A673 (cell line): ENCODE measurements at regions not wholly inside any gene's neighbourhood (a gene's known extent, or its start where the extent isn't known, plus 50 kb on each side); places are given as distances from the start of the nearest gene placed in this dataset.

ENCODE experiments used
- BruUV-seq: library from RNA; stranded (reverse); fragments of 400-500 nt; replicated peaks from 2 replicates; lab custom pipeline; 2021; lab: Mats Ljungman, UMichigan
- CTCF ChIA-PET: fragments of 300-600 bp; sonication (Branson Sonifier 250); formaldehyde crosslinking; loops from one replicate; lab custom pipeline; 2022; ENCODE audit warnings: antibody characterized with exemption; lab: Charles Lee
- POLR2A ChIA-PET: fragments of 300-600 bp; sonication (Branson Sonifier 250); formaldehyde crosslinking; loops from one replicate; lab custom pipeline; 2022; ENCODE audit warnings: antibody characterized with exemption; ENCODE audit not compliant: low non-redundant PET; lab: Charles Lee
- DNase-seq: peaks from one replicate; pipeline ENCODE4 v3.0.0-alpha.2; 2015; ENCODE audit warnings: low spot score
- H3K27ac ChIP-seq: fragments of 200-600 bp; sonication (generic); 2 replicates; pipeline ENCODE4 v1.5.1; 2016; ENCODE audit warnings: mixed run types, low read depth, mild to moderate bottlenecking, mixed read lengths, antibody characterized with exemption, low read length; ENCODE audit not compliant: poor library complexity, severe bottlenecking
- H3K27me3 ChIP-seq: fragments of 200-600 bp; sonication (generic); replicated peaks from 2 replicates; pipeline ENCODE4 v1.6.1; 2017; ENCODE audit warnings: mixed run types, low read depth, mild to moderate bottlenecking, mixed read lengths, antibody characterized with exemption, low read length; ENCODE audit not compliant: insufficient read depth, poor library complexity
- H3K36me3 ChIP-seq: fragments of 200-600 bp; sonication (generic); 2 replicates; pipeline ENCODE4 v1.6.1; 2016; ENCODE audit warnings: mixed run types, mild to moderate bottlenecking, mixed read lengths, antibody characterized with exemption, low read length; ENCODE audit not compliant: insufficient read depth, poor library complexity, severe bottlenecking
- H3K4me1 ChIP-seq: fragments of 200-600 bp; sonication (generic); 2 replicates; pipeline ENCODE4 v1.6.1; 2017; ENCODE audit warnings: mixed run types, mild to moderate bottlenecking, mixed read lengths, antibody characterized with exemption, low read length; ENCODE audit not compliant: insufficient read depth, poor library complexity, severe bottlenecking
- H3K4me3 ChIP-seq: fragments of 200-600 bp; sonication (generic); 2 replicates; pipeline ENCODE4 v1.5.1; 2016; ENCODE audit warnings: low read depth, mixed run types, mild to moderate bottlenecking, mixed read lengths, low read length; ENCODE audit not compliant: poor library complexity, severe bottlenecking
- H3K9me3 ChIP-seq: fragments of 200-600 bp; sonication (generic); 2 replicates; pipeline ENCODE4 v1.6.1; 2016; ENCODE audit warnings: mixed run types, low read depth, mild to moderate bottlenecking, mixed read lengths, antibody characterized with exemption, low read length; ENCODE audit not compliant: poor library complexity, severe bottlenecking
- EZH2 ChIP-seq: fragments of 200-600 bp; sonication (generic); IDR thresholded peaks from 2 replicates; pipeline ENCODE4 v1.6.1; 2017; ENCODE audit warnings: borderline replicate concordance, low read depth, mild to moderate bottlenecking, mixed read lengths, antibody characterized with exemption, low read length; ENCODE audit not compliant: poor library complexity, severe bottlenecking
- intact Hi-C: fragments of 100-400 bp; cut with micrococcal nuclease; formaldehyde crosslinking; loops from one replicate; pipeline ENCODE4 v1.10.0; 2022; ENCODE audit not compliant: unreplicated experiment
- TF ChIP-seq, protein P1 (sequence below): fragments of 300-800, 200-600 bp; sonication (generic); conservative IDR thresholded peaks from 2 replicates; pipeline ENCODE4 v1.5.1; 2017; ENCODE audit warnings: low read depth, mild to moderate bottlenecking, antibody characterized with exemption, low read length, moderate library complexity, mixed read lengths

DNA sequence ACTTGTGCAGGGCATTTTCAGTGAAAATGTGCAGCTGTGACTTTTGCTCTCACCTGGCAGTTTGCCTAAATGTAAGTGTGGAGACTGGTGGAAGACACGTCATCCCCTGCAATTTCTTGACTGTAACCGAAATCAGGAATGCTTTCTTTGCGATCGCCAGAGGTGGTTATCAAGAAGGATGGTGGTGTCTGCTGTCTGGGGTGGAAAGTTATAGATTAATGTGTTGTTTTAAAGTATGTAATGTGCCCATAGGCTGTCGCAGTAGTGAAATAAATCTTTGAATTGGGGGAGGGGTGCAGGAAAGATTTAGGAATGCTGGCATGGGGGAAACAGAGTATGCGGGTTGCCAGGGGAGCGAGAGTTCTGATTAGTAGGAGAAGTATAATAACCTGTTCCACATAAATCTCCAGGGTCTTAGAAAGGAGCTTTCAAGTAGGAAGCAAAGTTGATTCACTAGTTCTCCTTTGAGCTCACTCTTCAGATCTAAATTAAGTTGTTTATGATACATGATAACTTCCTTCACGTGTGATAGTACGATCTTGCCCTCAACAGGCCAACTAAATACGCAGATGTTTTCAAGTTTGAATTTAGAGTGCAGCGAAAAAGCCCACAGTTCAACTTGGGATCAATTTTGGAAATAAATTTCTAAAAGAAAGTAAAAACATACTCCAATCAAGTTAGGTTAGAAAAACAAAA is 1520.0 kb upstream of the SLC10A2 start:
- Histone ChIP-seq H3K4me3 (no peak overlapping the region), H3K9me3 (no peaks in the 10 kb centered on the region), H3K4me1 (no peaks in the 10 kb centered on the region), H3K27ac (no peak overlapping the region), H3K36me3 (no peaks in the 10 kb centered on the region), H3K27me3 (no peaks in the 10 kb centered on the region)
- ChIA-PET POLR2A (no interaction called here), CTCF (no interaction called here)
- no TSS peak for BruUV-seq
- no peak for DNase-seq
- intact Hi-C loops: no loop called here
- TF ChIP-seq, protein P1, sequence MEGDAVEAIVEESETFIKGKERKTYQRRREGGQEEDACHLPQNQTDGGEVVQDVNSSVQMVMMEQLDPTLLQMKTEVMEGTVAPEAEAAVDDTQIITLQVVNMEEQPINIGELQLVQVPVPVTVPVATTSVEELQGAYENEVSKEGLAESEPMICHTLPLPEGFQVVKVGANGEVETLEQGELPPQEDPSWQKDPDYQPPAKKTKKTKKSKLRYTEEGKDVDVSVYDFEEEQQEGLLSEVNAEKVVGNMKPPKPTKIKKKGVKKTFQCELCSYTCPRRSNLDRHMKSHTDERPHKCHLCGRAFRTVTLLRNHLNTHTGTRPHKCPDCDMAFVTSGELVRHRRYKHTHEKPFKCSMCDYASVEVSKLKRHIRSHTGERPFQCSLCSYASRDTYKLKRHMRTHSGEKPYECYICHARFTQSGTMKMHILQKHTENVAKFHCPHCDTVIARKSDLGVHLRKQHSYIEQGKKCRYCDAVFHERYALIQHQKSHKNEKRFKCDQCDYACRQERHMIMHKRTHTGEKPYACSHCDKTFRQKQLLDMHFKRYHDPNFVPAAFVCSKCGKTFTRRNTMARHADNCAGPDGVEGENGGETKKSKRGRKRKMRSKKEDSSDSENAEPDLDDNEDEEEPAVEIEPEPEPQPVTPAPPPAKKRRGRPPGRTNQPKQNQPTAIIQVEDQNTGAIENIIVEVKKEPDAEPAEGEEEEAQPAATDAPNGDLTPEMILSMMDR: no peak
- TF ChIP-seq EZH2: no peak

DNA sequence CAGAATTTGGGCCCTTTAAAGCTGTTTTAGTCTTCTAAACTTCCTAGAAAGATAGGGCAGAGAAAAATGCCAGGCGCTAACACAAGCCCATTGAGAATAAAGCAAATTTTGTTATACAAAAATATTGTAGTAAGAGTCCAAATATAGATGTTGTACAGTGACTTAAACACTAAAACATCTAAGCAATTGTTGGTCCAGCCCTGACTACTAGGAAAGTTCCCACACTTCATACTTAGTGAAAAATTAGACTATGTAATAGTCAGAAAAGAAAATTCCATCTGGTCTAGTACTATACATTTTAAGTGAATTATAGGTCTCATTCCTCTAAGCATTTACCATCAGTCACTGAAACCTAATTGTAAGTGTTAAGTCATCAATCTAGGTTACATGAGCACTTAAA is 1518.3 kb upstream of the SLC10A2 start:
- CTCF ChIA-PET: no interaction called here
- H3K4me3 ChIP-seq: no peak overlapping the region
- TF ChIP-seq, protein P1: no peak
- no peak for TF ChIP-seq EZH2
- no peak overlapping the region for H3K27ac ChIP-seq
- H3K4me1 ChIP-seq: no peaks in the 10 kb centered on the region
- BruUV-seq: no TSS peak
- no peaks in the 10 kb centered on the region for H3K27me3 ChIP-seq
- intact Hi-C loops: no loop called here
- no peaks in the 10 kb centered on the region for H3K9me3 ChIP-seq
- DNase-seq: no peak
- POLR2A ChIA-PET: no interaction called here
- H3K36me3 ChIP-seq: no peaks in the 10 kb centered on the region

DNA sequence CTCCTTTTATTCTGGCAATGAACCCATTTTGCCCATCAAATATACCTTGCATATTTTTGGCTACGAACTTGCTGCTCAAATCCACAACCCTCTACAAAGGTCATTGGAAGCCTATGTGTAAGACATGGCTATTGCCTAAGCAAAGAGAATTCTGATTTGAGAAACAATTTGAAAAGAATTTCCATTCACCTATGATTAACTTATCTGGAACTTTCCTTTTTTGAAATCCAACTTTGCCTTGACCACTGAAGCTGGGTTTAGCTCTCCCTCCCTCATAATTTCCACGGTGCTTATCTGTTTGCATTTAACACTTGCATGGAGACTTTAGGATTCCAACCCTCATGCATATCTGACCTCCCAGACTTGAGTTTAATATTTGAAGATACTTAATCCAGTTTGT is 1514.7 kb upstream of the SLC10A2 start:
- H3K9me3 ChIP-seq: no peaks in the 10 kb centered on the region
- no peak overlapping the region for H3K27ac ChIP-seq
- BruUV-seq: no TSS peak
- H3K4me3 ChIP-seq: no peak overlapping the region
- no peaks in the 10 kb centered on the region for H3K27me3 ChIP-seq
- intact Hi-C loops: no loop called here
- POLR2A ChIA-PET: no interaction called here
- H3K4me1 ChIP-seq: no peaks in the 10 kb centered on the region
- H3K36me3 ChIP-seq: no peaks in the 10 kb centered on the region
- CTCF ChIA-PET: no interaction called here
- no peak for DNase-seq
- TF ChIP-seq EZH2: no peak
- TF ChIP-seq, protein P1: no peak
